Mesendoderm (in vitro differentiated cells): ENCODE measurements at regions not wholly inside any gene's neighbourhood (a gene's known extent, or its start where the extent isn't known, plus 50 kb on each side); places are given as distances from the start of the nearest gene placed in this dataset.

ENCODE experiments used
- DNase-seq: peaks from one replicate; pipeline ENCODE4 v3.0.0; 2013
- H2AK5ac ChIP-seq: 2 replicates; pipeline ENCODE4 v1.6.1; 2013; ENCODE audit warnings: low read length, inconsistent platforms
- H2BK120ac ChIP-seq: 2 replicates; pipeline ENCODE4 v1.6.1; 2013; ENCODE audit warnings: low read depth, mild to moderate bottlenecking, low read length, moderate library complexity, mixed read lengths
- H2BK15ac ChIP-seq: replicated peaks from 2 replicates; pipeline ENCODE4 v1.6.1; 2013; ENCODE audit warnings: low read depth, mild to moderate bottlenecking, moderate library complexity
- H2BK5ac ChIP-seq: 2 replicates; pipeline ENCODE4 v1.6.1; 2013; ENCODE audit warnings: low read length, inconsistent platforms
- H3K18ac ChIP-seq: 2 replicates; pipeline ENCODE4 v1.6.1; 2013; ENCODE audit warnings: mild to moderate bottlenecking, low read length, mixed read lengths
- H3K23ac ChIP-seq: one replicate; pipeline ENCODE4 v1.6.1; 2013; ENCODE audit warnings: low read length
- H3K27ac ChIP-seq: 2 replicates; pipeline ENCODE4 v1.5.1; 2013; ENCODE audit warnings: low read depth, mild to moderate bottlenecking, inconsistent platforms, low read length, moderate library complexity
- H3K27me3 ChIP-seq: 2 replicates; pipeline ENCODE4 v1.6.1; 2013; ENCODE audit warnings: low read length, control low read depth, mild to moderate bottlenecking, inconsistent platforms; ENCODE audit not compliant: insufficient read depth, poor library complexity
- H3K36me3 ChIP-seq: 2 replicates; pipeline ENCODE4 v1.6.1; 2013; ENCODE audit warnings: low read length, inconsistent platforms; ENCODE audit not compliant: control insufficient read depth, insufficient read depth
- H3K4ac ChIP-seq: one replicate; pipeline ENCODE4 v1.6.1; 2013; ENCODE audit warnings: low read depth, mild to moderate bottlenecking, low read length, moderate library complexity
- H3K4me1 ChIP-seq: 2 replicates; pipeline ENCODE4 v1.6.1; 2013; ENCODE audit warnings: low read depth, low read length, inconsistent platforms; ENCODE audit not compliant: control insufficient read depth
- H3K4me2 ChIP-seq: 2 replicates; pipeline ENCODE4 v1.6.1; 2013; ENCODE audit warnings: low read length
- H3K4me3 ChIP-seq: 2 replicates; pipeline ENCODE4 v1.5.1; 2013; ENCODE audit warnings: mild to moderate bottlenecking, low read length
- H3K56ac ChIP-seq: one replicate; pipeline ENCODE4 v1.6.1; 2013; ENCODE audit warnings: low read length
- H3K79me1 ChIP-seq: 2 replicates; pipeline ENCODE4 v1.6.1; 2013; ENCODE audit warnings: low read length, inconsistent platforms
- H3K79me2 ChIP-seq: 2 replicates; pipeline ENCODE4 v1.6.1; 2013; ENCODE audit warnings: mild to moderate bottlenecking, low read length; ENCODE audit not compliant: control insufficient read depth, insufficient read depth
- H3K9ac ChIP-seq: 2 replicates; pipeline ENCODE4 v1.6.1; 2013; ENCODE audit warnings: low read length, inconsistent platforms
- H4K5ac ChIP-seq: one replicate; pipeline ENCODE4 v1.6.1; 2013; ENCODE audit warnings: low read length
- H4K8ac ChIP-seq: one replicate; pipeline ENCODE4 v1.6.1; 2013; ENCODE audit warnings: low read depth, mild to moderate bottlenecking, control low read depth, low read length, moderate library complexity
- WGBS: extraction: QIAGEN DNeasy Blood & Tissue Kit; methylation state at CpG from one replicate; pipeline ENCODE4 v1.1.7; 2013; ENCODE audit warnings: low lambda C conversion rate, missing lambda C conversion rate; ENCODE audit not compliant: insufficient coverage; ENCODE audit errors: extremely low coverage; 5-methylcytosine and 5-hydroxymethylcytosine counted together

- Histone ChIP-seq H2BK5ac (no peak overlapping the region), H3K4me1 (no peaks in the 10 kb centered on the region), H3K4ac (no peak overlapping the region), H2BK15ac (no peak overlapping the region), H3K4me2 (no peak overlapping the region), H3K4me3 (no peak overlapping the region), H3K79me2 (no peaks in the 10 kb centered on the region), H4K8ac (no peak overlapping the region), H3K56ac (no peak overlapping the region), H3K18ac (no peak overlapping the region), H3K79me1 (no peaks in the 10 kb centered on the region), H3K36me3 (no peaks in the 10 kb centered on the region), H3K23ac (no peak overlapping the region), H2BK120ac (no peak overlapping the region), H3K27me3 (no peaks in the 10 kb centered on the region), H4K5ac (no peak overlapping the region), H3K27ac (no peak overlapping the region), H3K9ac (no peak overlapping the region), H2AK5ac (no peak overlapping the region)
- WGBS = no CpG with 5 or more reads among the region's 2 CpGs
- no peak for DNase-seq
These were observed 239.2 kb upstream of the SOX9 start for GRCh38 chr17:71881581-71881980.

- Histone ChIP-seq H3K27ac (no peak overlapping the region), H2AK5ac (no peak overlapping the region)
- no CpG with 5 or more reads among the region's 2 CpGs for WGBS
These were observed 237.6 kb upstream of the SOX9 start for GRCh38 chr17:71883258-71883657.

DNA sequence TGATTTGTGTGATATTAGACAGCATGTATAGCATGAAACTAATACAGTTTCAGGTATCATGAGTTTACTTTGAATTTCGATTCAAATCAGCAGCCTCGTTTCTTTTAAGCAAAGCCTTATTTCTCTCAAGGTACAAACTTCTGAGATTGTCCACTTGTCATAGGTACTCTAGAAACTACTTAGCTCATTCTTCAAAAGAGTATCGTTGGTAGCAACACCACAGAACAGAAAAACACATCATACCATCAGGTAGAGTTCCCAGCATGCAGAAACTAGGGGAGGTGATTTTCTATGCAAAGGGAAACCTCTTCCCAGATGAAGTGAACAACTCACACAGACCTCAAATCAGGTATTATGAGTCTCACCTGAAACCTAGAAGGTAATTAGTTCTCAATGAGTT is 237.0 kb upstream of the SOX9 start:
- no peak overlapping the region for H3K56ac ChIP-seq
- H2AK5ac ChIP-seq = no peak overlapping the region
- no peak for DNase-seq
- H3K4me3 ChIP-seq = no peak overlapping the region
- no peak overlapping the region for H3K18ac ChIP-seq
- H2BK15ac ChIP-seq = no peak overlapping the region
- WGBS = no CpG with 5 or more reads among the region's 3 CpGs
- no peaks in the 10 kb centered on the region for H3K4me1 ChIP-seq
- no peak overlapping the region for H3K4ac ChIP-seq
- no peaks in the 10 kb centered on the region for H3K36me3 ChIP-seq
- H3K27me3 ChIP-seq = no peaks in the 10 kb centered on the region
- no peak overlapping the region for H4K8ac ChIP-seq
- H3K23ac ChIP-seq = no peak overlapping the region
- H3K79me1 ChIP-seq = no peaks in the 10 kb centered on the region
- no peaks in the 10 kb centered on the region for H3K79me2 ChIP-seq
- no peak overlapping the region for H2BK5ac ChIP-seq
- H3K9ac ChIP-seq = no peak overlapping the region
- H3K27ac ChIP-seq = no peak overlapping the region
- H3K4me2 ChIP-seq = no peak overlapping the region
- no peak overlapping the region for H2BK120ac ChIP-seq
- H4K5ac ChIP-seq = no peak overlapping the region

More at GRCh38 chr17:71883258-71883657, 237.6 kb upstream of the SOX9 start:
- no peaks in the 10 kb centered on the region for H3K4me1 ChIP-seq
- H3K23ac ChIP-seq = no peak overlapping the region
- H3K27me3 ChIP-seq = no peaks in the 10 kb centered on the region
- H3K4me2 ChIP-seq = no peak overlapping the region
- no peak overlapping the region for H3K4ac ChIP-seq
- H3K56ac ChIP-seq = no peak overlapping the region
- no peak for DNase-seq
- no peak overlapping the region for H2BK120ac ChIP-seq
- no peaks in the 10 kb centered on the region for H3K36me3 ChIP-seq
- H3K79me2 ChIP-seq = no peaks in the 10 kb centered on the region
- no peak overlapping the region for H2BK5ac ChIP-seq
- no peak overlapping the region for H2BK15ac ChIP-seq
- H4K8ac ChIP-seq = no peak overlapping the region
- H3K79me1 ChIP-seq = no peaks in the 10 kb centered on the region
- no peak overlapping the region for H4K5ac ChIP-seq
- H3K4me3 ChIP-seq = no peak overlapping the region
- H3K18ac ChIP-seq = no peak overlapping the region
- H3K9ac ChIP-seq = no peak overlapping the region

DNA sequence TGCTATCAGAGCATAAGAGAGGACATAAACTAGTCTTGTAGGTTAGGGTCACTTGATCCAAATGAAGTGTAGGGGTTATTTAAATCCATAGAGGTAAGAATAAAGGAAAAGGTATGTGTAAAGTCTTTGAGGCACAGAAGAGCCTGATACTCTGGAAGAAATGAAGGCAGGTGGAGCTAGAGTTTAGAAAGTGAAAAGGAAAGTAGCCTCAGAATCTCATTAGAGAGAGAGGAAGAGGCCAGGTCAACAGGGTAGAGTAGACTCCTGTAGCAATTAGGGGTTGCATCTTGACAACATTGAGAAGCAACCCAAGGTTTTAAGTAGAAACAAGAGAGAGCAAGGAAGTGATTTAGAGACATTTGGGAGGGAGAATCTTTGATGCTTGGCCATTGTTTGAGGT is 235.2 kb upstream of the SOX9 start:
- no peak overlapping the region for H2BK120ac ChIP-seq
- H2BK5ac ChIP-seq = no peak overlapping the region
- H2BK15ac ChIP-seq = no peak overlapping the region
- no peaks in the 10 kb centered on the region for H3K79me2 ChIP-seq
- no peaks in the 10 kb centered on the region for H3K79me1 ChIP-seq
- H4K5ac ChIP-seq = no peak overlapping the region
- DNase-seq = no peak
- no peak overlapping the region for H3K4ac ChIP-seq
- H3K9ac ChIP-seq = no peak overlapping the region
- H3K56ac ChIP-seq = no peak overlapping the region
- no peak overlapping the region for H3K4me3 ChIP-seq
- H3K4me2 ChIP-seq = no peak overlapping the region
- no peak overlapping the region for H3K18ac ChIP-seq
- no peak overlapping the region for H3K23ac ChIP-seq
- H3K4me1 ChIP-seq = no peaks in the 10 kb centered on the region
- no peaks in the 10 kb centered on the region for H3K36me3 ChIP-seq
- H4K8ac ChIP-seq = no peak overlapping the region
- H3K27me3 ChIP-seq = no peaks in the 10 kb centered on the region
- no peak overlapping the region for H2AK5ac ChIP-seq
- no peak overlapping the region for H3K27ac ChIP-seq

DNA sequence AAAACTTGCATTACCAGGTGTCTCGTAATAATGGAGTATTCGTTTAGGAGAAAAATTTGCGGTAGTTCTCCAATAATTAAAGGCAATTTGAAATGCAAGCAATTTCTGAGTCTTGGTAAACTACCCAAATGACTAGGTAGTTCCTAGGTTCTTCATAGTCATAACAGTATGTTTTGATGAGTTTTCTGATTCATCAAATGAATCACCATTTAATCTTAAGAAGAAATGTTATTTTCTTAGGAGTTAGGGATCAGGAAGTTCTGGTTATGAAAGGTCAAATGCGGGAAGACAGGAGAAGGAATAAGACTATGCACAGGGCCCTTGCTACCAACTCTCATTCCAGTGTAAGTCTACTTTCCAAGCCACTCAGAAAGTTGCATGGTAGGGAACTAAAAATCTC is 221.5 kb upstream of the SOX9 start:
- Histone ChIP-seq H2BK120ac (no peak overlapping the region), H3K36me3 (no peaks in the 10 kb centered on the region), H3K4me2 (no peak overlapping the region), H2BK15ac (no peak overlapping the region), H3K4me1 (no peaks in the 10 kb centered on the region), H3K9ac (no peak overlapping the region), H3K79me1 (no peaks in the 10 kb centered on the region), H3K4ac (no peak overlapping the region), H3K18ac (no peak overlapping the region), H3K23ac (no peak overlapping the region), H3K56ac (no peak overlapping the region), H2AK5ac (no peak overlapping the region), H4K8ac (no peak overlapping the region), H3K4me3 (no peak overlapping the region), H3K27ac (no peak overlapping the region), H4K5ac (no peak overlapping the region), H3K79me2 (no peaks in the 10 kb centered on the region), H3K27me3 (no peaks in the 10 kb centered on the region), H2BK5ac (no peak overlapping the region)
- WGBS = no CpG with 5 or more reads among the region's 4 CpGs
- no peak for DNase-seq

- no peaks in the 10 kb centered on the region for H3K36me3 ChIP-seq
- H4K5ac ChIP-seq = no peak overlapping the region
- H3K27me3 ChIP-seq = no peaks in the 10 kb centered on the region
- H3K4ac ChIP-seq = no peak overlapping the region
- H3K79me1 ChIP-seq = no peaks in the 10 kb centered on the region
- no peak overlapping the region for H2BK5ac ChIP-seq
- no peak overlapping the region for H4K8ac ChIP-seq
- no peak overlapping the region for H3K23ac ChIP-seq
- no peak overlapping the region for H3K4me2 ChIP-seq
- no peak overlapping the region for H3K56ac ChIP-seq
- no peak overlapping the region for H2BK15ac ChIP-seq
- no peak overlapping the region for H2BK120ac ChIP-seq
- no peak overlapping the region for H2AK5ac ChIP-seq
- WGBS = no CpG with 5 or more reads among the region's 6 CpGs
- no peak overlapping the region for H3K27ac ChIP-seq
- H3K4me1 ChIP-seq = no peaks in the 10 kb centered on the region
- DNase-seq = no peak
- H3K9ac ChIP-seq = no peak overlapping the region
- H3K4me3 ChIP-seq = no peak overlapping the region
- H3K18ac ChIP-seq = no peak overlapping the region
- H3K79me2 ChIP-seq = no peaks in the 10 kb centered on the region
These were observed 220.1 kb upstream of the SOX9 start for GRCh38 chr17:71900621-71901229.
